DOHH2 (cell line): ENCODE measurements at regions not wholly inside any gene's neighbourhood (a gene's known extent, or its start where the extent isn't known, plus 50 kb on each side); places are given as distances from the start of the nearest gene placed in this dataset.

Experiments used
- H3F3A ChIP-seq: fragments of 200-600 bp; sonication (generic), shearing (Covaris generic); 2 replicates; pipeline ENCODE4 v1.6.0; 2016; ENCODE audit warnings: antibody characterized with exemption, mild to moderate bottlenecking; ENCODE audit not compliant: control insufficient read depth, insufficient read depth
- H3K27ac ChIP-seq: fragments of 200-600 bp; sonication (generic); 2 replicates; pipeline ENCODE4 v1.5.1; 2014; ENCODE audit warnings: low read depth, mild to moderate bottlenecking, low read length, moderate library complexity
- H3K27me3 ChIP-seq: fragments of 200-600 bp; sonication (generic); 2 replicates; pipeline ENCODE4 v1.6.1; 2014; ENCODE audit warnings: mild to moderate bottlenecking, low read length, mixed read lengths; ENCODE audit not compliant: control insufficient read depth
- H3K36me3 ChIP-seq: fragments of 200-600 bp; sonication (generic); 2 replicates; pipeline ENCODE4 v1.6.1; 2014; ENCODE audit warnings: mild to moderate bottlenecking, low read length, moderate library complexity, mixed read lengths; ENCODE audit not compliant: control insufficient read depth
- H3K4me1 ChIP-seq: fragments of 200-600 bp; sonication (generic); 2 replicates; pipeline ENCODE4 v1.6.1; 2014; ENCODE audit warnings: mild to moderate bottlenecking, low read length, mixed read lengths; ENCODE audit not compliant: control insufficient read depth
- H3K4me2 ChIP-seq: fragments of 200-600 bp; sonication (generic); 2 replicates; pipeline ENCODE4 v1.6.0; 2014; ENCODE audit warnings: mild to moderate bottlenecking, low read length, moderate library complexity
- H3K4me3 ChIP-seq: fragments of 200-600 bp; sonication (generic); 2 replicates; pipeline ENCODE4 v1.5.1; 2014; ENCODE audit warnings: mild to moderate bottlenecking, low read length, mixed read lengths
- H3K79me2 ChIP-seq: fragments of 200-600 bp; sonication (generic); 2 replicates; pipeline ENCODE4 v1.6.1; 2014; ENCODE audit warnings: mild to moderate bottlenecking, low read length, mixed read lengths; ENCODE audit not compliant: control insufficient read depth
- H3K9me2 ChIP-seq: fragments of 200-600 bp; sonication (generic); replicated peaks from 2 replicates; pipeline ENCODE4 v1.6.1; 2014; ENCODE audit warnings: mild to moderate bottlenecking, low read length, mixed read lengths; ENCODE audit not compliant: control insufficient read depth
- H3K9me3 ChIP-seq: fragments of 200-600 bp; sonication (generic); 2 replicates; pipeline ENCODE4 v1.6.1; 2014; ENCODE audit warnings: antibody characterized with exemption, low read length, mixed read lengths; ENCODE audit not compliant: control insufficient read depth, insufficient read depth
- H4K20me1 ChIP-seq: fragments of 200-600 bp; sonication (generic); 2 replicates; pipeline ENCODE4 v1.6.0; 2014; ENCODE audit warnings: low read depth, mild to moderate bottlenecking, antibody characterized with exemption, low read length, moderate library complexity; ENCODE audit not compliant: control insufficient read depth, insufficient read depth
- EZH2phosphoT487 ChIP-seq: fragments of 200-600 bp; sonication (generic); IDR thresholded peaks from 2 replicates; pipeline ENCODE4 v1.6.1; 2017; ENCODE audit warnings: borderline replicate concordance, mild to moderate bottlenecking, antibody characterized with exemption, low read length, moderate library complexity, mixed read lengths
- TF ChIP-seq, protein P1 (sequence below): fragments of 200-600 bp; sonication (generic); IDR thresholded peaks from one replicate; pipeline ENCODE4 v1.5.1; 2014; ENCODE audit warnings: antibody characterized with exemption, mild to moderate bottlenecking, low read depth, low read length; ENCODE audit not compliant: poor library complexity, severe bottlenecking

DNA sequence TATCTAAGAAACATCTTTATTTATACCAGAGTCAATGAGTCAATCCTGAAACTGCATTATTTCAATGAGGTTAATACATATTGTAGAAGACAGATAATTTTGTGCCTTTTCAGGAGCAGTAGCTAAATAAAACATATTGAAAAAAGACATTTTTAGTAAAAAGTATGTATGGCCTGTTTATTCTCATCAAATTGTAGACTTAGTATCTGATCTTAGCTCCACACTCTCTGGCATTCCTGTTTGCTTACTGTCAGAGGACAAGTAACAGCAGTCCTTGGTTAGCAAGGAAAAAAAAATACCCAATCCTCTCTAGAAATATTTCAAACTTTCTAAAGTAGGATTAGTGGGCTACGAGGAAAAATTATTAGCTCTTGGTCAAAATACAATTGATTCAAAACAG lies 50.5 kb upstream of the GUCY1A1 start:
- H3K9me3 ChIP-seq: no peaks in the 10 kb centered on the region
- H3K4me1 ChIP-seq: no peaks in the 10 kb centered on the region
- H3K36me3 ChIP-seq: no peaks in the 10 kb centered on the region
- H3K4me3 ChIP-seq: no peak overlapping the region
- no peaks in the 10 kb centered on the region for H3K27me3 ChIP-seq
- no peaks in the 10 kb centered on the region for H3K9me2 ChIP-seq
- H3K27ac ChIP-seq: no peak overlapping the region
- no peak overlapping the region for H3K4me2 ChIP-seq
- TF ChIP-seq EZH2phosphoT487: no peak
- TF ChIP-seq, protein P1, sequence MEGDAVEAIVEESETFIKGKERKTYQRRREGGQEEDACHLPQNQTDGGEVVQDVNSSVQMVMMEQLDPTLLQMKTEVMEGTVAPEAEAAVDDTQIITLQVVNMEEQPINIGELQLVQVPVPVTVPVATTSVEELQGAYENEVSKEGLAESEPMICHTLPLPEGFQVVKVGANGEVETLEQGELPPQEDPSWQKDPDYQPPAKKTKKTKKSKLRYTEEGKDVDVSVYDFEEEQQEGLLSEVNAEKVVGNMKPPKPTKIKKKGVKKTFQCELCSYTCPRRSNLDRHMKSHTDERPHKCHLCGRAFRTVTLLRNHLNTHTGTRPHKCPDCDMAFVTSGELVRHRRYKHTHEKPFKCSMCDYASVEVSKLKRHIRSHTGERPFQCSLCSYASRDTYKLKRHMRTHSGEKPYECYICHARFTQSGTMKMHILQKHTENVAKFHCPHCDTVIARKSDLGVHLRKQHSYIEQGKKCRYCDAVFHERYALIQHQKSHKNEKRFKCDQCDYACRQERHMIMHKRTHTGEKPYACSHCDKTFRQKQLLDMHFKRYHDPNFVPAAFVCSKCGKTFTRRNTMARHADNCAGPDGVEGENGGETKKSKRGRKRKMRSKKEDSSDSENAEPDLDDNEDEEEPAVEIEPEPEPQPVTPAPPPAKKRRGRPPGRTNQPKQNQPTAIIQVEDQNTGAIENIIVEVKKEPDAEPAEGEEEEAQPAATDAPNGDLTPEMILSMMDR: no peak
- H4K20me1 ChIP-seq: no peaks in the 10 kb centered on the region
- no peaks in the 10 kb centered on the region for H3F3A ChIP-seq
- no peaks in the 10 kb centered on the region for H3K79me2 ChIP-seq

GRCh38 chr4:155615081-155615887 lies 51.4 kb upstream of the GUCY1A1 start:
- no peaks in the 10 kb centered on the region for H3K9me3 ChIP-seq
- TF ChIP-seq, protein P1: no peak
- no peak for TF ChIP-seq EZH2phosphoT487
- no peaks in the 10 kb centered on the region for H3K4me1 ChIP-seq
- H4K20me1 ChIP-seq: no peaks in the 10 kb centered on the region
- no peaks in the 10 kb centered on the region for H3K36me3 ChIP-seq
- no peaks in the 10 kb centered on the region for H3K27me3 ChIP-seq
- no peaks in the 10 kb centered on the region for H3K79me2 ChIP-seq
- H3K4me3 ChIP-seq: no peak overlapping the region
- H3K9me2 ChIP-seq: no peaks in the 10 kb centered on the region
- H3K27ac ChIP-seq: no peak overlapping the region
- H3K4me2 ChIP-seq: no peak overlapping the region
- H3F3A ChIP-seq: no peaks in the 10 kb centered on the region

DNA sequence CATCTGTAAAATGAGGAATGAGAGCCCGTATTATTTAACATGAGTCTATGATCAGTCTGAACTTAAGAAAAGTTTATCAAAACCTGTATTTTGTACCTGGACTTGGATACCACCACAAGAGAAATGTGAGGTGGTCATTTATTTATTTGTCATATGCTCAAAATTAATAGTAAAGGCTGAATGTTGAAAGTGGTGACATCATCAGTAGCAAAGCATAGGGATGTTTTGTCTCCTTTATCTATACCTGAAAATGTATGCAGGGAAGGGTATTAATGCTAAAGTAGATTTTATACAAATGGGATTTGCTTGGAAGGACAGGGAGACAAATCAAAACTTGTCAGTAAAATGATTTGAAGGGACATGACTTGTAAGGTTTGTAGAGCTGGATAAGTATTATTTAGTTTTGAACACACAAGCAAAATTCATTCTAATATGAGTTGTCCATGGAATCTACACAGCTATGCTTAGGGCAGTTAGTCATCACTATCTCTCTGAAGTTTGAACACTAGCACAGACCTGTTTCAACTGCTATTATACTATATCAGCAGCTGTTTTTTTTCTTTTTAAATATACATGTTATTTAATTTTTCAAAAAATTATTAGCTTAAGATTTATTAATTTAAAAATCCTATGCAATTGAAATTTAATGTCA lies 52.4 kb upstream of the GUCY1A1 start:
- no peak overlapping the region for H3K4me2 ChIP-seq
- H3K27me3 ChIP-seq: no peaks in the 10 kb centered on the region
- no peaks in the 10 kb centered on the region for H3K9me2 ChIP-seq
- H4K20me1 ChIP-seq: no peaks in the 10 kb centered on the region
- H3K36me3 ChIP-seq: no peaks in the 10 kb centered on the region
- H3K79me2 ChIP-seq: no peaks in the 10 kb centered on the region
- H3K9me3 ChIP-seq: no peaks in the 10 kb centered on the region
- TF ChIP-seq, protein P1: no peak
- TF ChIP-seq EZH2phosphoT487: no peak
- no peak overlapping the region for H3K27ac ChIP-seq
- no peak overlapping the region for H3K4me3 ChIP-seq
- H3K4me1 ChIP-seq: no peaks in the 10 kb centered on the region
- no peaks in the 10 kb centered on the region for H3F3A ChIP-seq
